Keratinocyte (primary cell): ENCODE measurements at regions not wholly inside any gene's neighbourhood (a gene's known extent, or its start where the extent isn't known, plus 50 kb on each side); places are given as distances from the start of the nearest gene placed in this dataset.
"Not testable (repeated sequence)": the region's sequence is repeated elsewhere in the genome, so short reads cannot be mapped to it uniquely, and the experiment has no call there.

Experiments used
- DNase-seq: peaks from one replicate; pipeline ENCODE4 v3.0.0-alpha.2; 2011; ENCODE audit warnings: low read depth, missing footprints, low spot score
- FAIRE-seq: peaks from 2 replicates; lab custom pipeline; 2011; peaks lifted over from hg19 to GRCh38; lab: Jason Lieb, UNC
- H2AFZ ChIP-seq: 2 replicates; pipeline ENCODE4 v1.6.0; 2012; ENCODE audit warnings: low read length, control low read depth, inconsistent platforms; ENCODE audit not compliant: control insufficient read depth
- H3K27ac ChIP-seq: 2 replicates; pipeline ENCODE4 v1.5.1; 2011; ENCODE audit warnings: low read length; ENCODE audit not compliant: control insufficient read depth, insufficient read depth
- H3K27me3 ChIP-seq: 3 replicates; pipeline ENCODE4 v1.6.0; 2011; ENCODE audit warnings: low read length; ENCODE audit not compliant: control insufficient read depth, insufficient read depth; ENCODE audit errors: extremely low read depth
- H3K36me3 ChIP-seq, 2 experiments: 2 replicates in 1 of 2; 3 replicates in 1 of 2; pipeline ENCODE4 v1.5.1; 2011; ENCODE audit warnings: low read length in 2 of 2, mild to moderate bottlenecking in 1 of 2; ENCODE audit not compliant: control insufficient read depth in 2 of 2, insufficient read depth in 2 of 2; ENCODE audit errors: extremely low read depth in 1 of 2
- H3K4me1 ChIP-seq: 3 replicates; pipeline ENCODE4 v1.5.1; 2011; ENCODE audit warnings: low read length; ENCODE audit not compliant: control insufficient read depth, insufficient read depth; ENCODE audit errors: extremely low read depth
- H3K4me2 ChIP-seq: 3 replicates; pipeline ENCODE4 v1.6.0; 2011; ENCODE audit warnings: low read depth, low read length; ENCODE audit not compliant: control insufficient read depth, insufficient read depth; ENCODE audit errors: extremely low read depth
- H3K4me3 ChIP-seq, 3 experiments: fragments of 200-600 bp in 1 of 3; sonication (generic) in 1 of 3; 2 replicates in 2 of 3; 3 replicates in 1 of 3; pipeline ENCODE4 v1.5.1; 2011 to 2016; ENCODE audit warnings: low read length in 3 of 3, mild to moderate bottlenecking in 3 of 3, control low read depth in 2 of 3, inconsistent platforms in 1 of 3, low read depth in 1 of 3, mixed read lengths in 1 of 3, mixed run types in 1 of 3, moderate library complexity in 1 of 3; ENCODE audit not compliant: control insufficient read depth in 2 of 3, insufficient read depth in 2 of 3; ENCODE audit errors: extremely low read depth in 1 of 3
- H3K79me2 ChIP-seq: 2 replicates; pipeline ENCODE4 v1.6.0; 2012; ENCODE audit warnings: low read length; ENCODE audit not compliant: control insufficient read depth, insufficient read depth
- H3K9ac ChIP-seq: 3 replicates; pipeline ENCODE4 v1.6.0; 2011; ENCODE audit warnings: low read length; ENCODE audit not compliant: control insufficient read depth, insufficient read depth; ENCODE audit errors: extremely low read depth
- H3K9me1 ChIP-seq: 3 replicates; pipeline ENCODE4 v1.6.0; 2011; ENCODE audit warnings: low read length; ENCODE audit not compliant: control insufficient read depth, insufficient read depth; ENCODE audit errors: extremely low read depth
- H3K9me3 ChIP-seq: 2 replicates; pipeline ENCODE4 v1.5.1; 2012; ENCODE audit warnings: low read depth, low read length; ENCODE audit not compliant: control insufficient read depth
- H4K20me1 ChIP-seq: 3 replicates; pipeline ENCODE4 v1.6.0; 2011; ENCODE audit warnings: low read length; ENCODE audit not compliant: control insufficient read depth, insufficient read depth; ENCODE audit errors: extremely low read depth
- CTCF ChIP-seq, 3 experiments: IDR thresholded peaks in 1 of 3; conservative IDR thresholded peaks in 1 of 3; optimal IDR thresholded peaks in 1 of 3; 2 replicates in 2 of 3; 3 replicates in 1 of 3; pipeline versions ENCODE3 to v1.5.1; 2011; ENCODE audit warnings: low read length in 3 of 3, mild to moderate bottlenecking in 3 of 3, moderate library complexity in 2 of 3, control low read depth in 1 of 3, inconsistent platforms in 1 of 3; ENCODE audit not compliant: insufficient read depth in 2 of 3; ENCODE audit errors: extremely low read depth in 1 of 3
- EZH2 ChIP-seq: IDR thresholded peaks from one replicate; pipeline ENCODE4 v1.6.1; 2012; ENCODE audit warnings: inconsistent platforms, mild to moderate bottlenecking, low read length, moderate library complexity
- dilution Hi-C: fragments of 300-500 bp; cut with MboI; formaldehyde crosslinking; loops from one replicate; pipeline ENCODE4 v1.7.0; 2020; ENCODE audit warnings: low sequenced_read_pairs; ENCODE audit not compliant: extremely low pct_ligation_motif_present

GRCh38 chr4:3611778-3612177 lies 79.6 kb upstream of the LRPAP1 start:
- H4K20me1 ChIP-seq = no peaks in the 10 kb centered on the region

GRCh38 chr4:3610851-3611250 lies 78.6 kb upstream of the LRPAP1 start:
- H3K4me1 ChIP-seq, H3K27ac ChIP-seq, H4K20me1 ChIP-seq, H3K4me2 ChIP-seq, DNase-seq, H3K36me3 ChIP-seq, H3K9ac ChIP-seq, FAIRE-seq, H3K9me1 ChIP-seq, H3K9me3 ChIP-seq, H3K4me3 ChIP-seq, H2AFZ ChIP-seq, H3K27me3 ChIP-seq, H3K79me2 ChIP-seq, dilution Hi-C loops: not testable (repeated sequence)

More at GRCh38 chr4:3611778-3612177, 79.6 kb upstream of the LRPAP1 start:
- no peak for TF ChIP-seq CTCF (optimal IDR thresholded peaks at IDR 0.05 in 1 of 3, IDR thresholded peaks at IDR 0.05 in 1 of 3, conservative IDR thresholded peaks at IDR 0.05 in 1 of 3; ENCODE audit: extremely low read depth in 1 of 3, insufficient read depth in 2 of 3, low read length in 3 of 3)
- no peak for TF ChIP-seq EZH2
- dilution Hi-C loops = no loop called here
- no peak overlapping the region for H3K4me3 ChIP-seq
- no peak overlapping the region for H3K4me2 ChIP-seq
- no peak overlapping the region for H3K27ac ChIP-seq
- no peaks in the 10 kb centered on the region for H3K4me1 ChIP-seq
- DNase-seq (no peak), FAIRE-seq (no peak)
- peaks cover 6% of the 10 kb centered on the region for H3K9me3 ChIP-seq
- no peaks in the 10 kb centered on the region for H3K36me3 ChIP-seq
- no peaks in the 10 kb centered on the region for H3K9me1 ChIP-seq
- H3K27me3 ChIP-seq = no peaks in the 10 kb centered on the region
- no peak overlapping the region for H3K9ac ChIP-seq
- no peak overlapping the region for H2AFZ ChIP-seq
- H3K79me2 ChIP-seq = no peaks in the 10 kb centered on the region

- FAIRE-seq, H3K4me1 ChIP-seq, H3K27me3 ChIP-seq, H4K20me1 ChIP-seq, H3K4me2 ChIP-seq, H2AFZ ChIP-seq, H3K9me3 ChIP-seq, DNase-seq, H3K79me2 ChIP-seq, H3K9ac ChIP-seq, dilution Hi-C loops, H3K27ac ChIP-seq, H3K4me3 ChIP-seq, H3K9me1 ChIP-seq, H3K36me3 ChIP-seq: not testable (repeated sequence)
Observed at GRCh38 chr4:3609905-3610304, 77.7 kb upstream of the LRPAP1 start.
